ENCODE measurements at regions not wholly inside any gene's neighbourhood (a gene's known extent, or its start where the extent isn't known, plus 50 kb on each side); places are given as distances from the start of the nearest gene placed in this dataset.
"Not testable (repeated sequence)": the region's sequence is repeated elsewhere in the genome, so short reads cannot be mapped to it uniquely, and the experiment has no call there.

DNA sequence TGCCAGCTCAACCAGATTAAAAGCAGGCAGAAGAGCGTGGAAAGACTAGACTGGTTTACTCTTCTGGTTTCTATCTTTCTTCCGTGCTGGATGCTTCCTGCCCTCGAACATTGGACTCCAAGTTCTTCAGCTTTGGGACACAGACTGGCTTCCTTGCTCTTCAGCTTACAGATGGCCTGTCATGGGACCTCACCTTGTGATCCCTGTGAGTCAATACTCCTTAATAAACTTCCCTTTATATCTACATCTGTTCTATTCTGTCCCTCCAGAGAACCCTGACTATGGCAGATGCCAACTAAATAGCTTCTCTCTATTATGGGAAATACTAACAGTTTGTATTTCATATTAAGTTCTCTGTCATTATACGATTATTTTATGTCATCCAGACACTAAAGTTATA, 609.1 kb downstream of the LMO7 start:
- no peak for DNase-seq

DNA sequence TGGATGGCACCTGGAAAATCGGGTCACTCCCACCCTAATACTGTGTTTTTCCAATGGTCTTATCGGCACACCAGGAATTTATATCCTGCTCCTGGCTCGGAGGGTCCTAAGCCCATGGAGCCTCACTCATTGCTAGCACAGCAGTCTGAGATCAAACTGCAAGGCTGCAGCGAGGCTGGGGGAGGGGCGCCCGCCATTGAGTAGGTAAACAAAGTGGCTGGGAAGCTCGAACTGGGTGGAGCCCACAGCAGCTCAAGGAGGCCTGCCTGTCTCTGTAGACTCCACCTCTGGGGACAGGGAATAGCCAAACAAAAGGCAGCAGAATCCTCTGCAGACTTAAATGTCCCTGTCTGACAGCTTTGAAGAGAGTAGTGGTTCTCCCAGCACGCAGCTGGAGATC, 607.0 kb downstream of the LMO7 start:
- not testable (repeated sequence) for DNase-seq

DNA sequence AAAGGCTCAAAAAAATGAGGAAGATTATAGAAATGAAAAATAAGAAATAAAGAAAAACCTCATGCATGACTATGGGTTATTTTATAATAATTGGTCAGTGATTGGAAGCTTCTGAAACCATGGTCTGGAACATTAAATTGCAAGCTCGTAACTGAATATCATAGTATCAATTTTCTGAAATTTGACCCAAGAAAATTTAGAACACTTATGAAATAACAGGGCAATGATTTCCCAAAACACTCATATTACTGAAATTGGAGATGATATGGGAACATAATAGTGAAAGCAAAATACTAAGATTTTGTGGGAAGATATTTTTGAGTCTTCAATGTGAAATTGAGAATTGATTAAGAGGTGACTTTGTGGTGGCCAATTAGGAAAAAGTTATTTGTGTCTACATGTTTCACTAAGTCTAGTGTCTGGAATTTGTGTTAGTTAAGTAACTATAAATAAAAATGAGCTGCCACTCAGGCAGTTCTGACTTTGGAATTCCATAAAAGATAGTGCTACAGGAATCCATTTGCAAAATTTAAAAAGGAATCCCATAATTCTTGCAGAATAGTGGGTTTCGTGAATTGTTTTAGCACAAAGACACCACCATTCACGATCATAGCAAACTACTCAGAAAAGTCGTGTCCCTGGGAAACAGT, 603.0 kb downstream of the LMO7 start:
- no peak for DNase-seq

DNA sequence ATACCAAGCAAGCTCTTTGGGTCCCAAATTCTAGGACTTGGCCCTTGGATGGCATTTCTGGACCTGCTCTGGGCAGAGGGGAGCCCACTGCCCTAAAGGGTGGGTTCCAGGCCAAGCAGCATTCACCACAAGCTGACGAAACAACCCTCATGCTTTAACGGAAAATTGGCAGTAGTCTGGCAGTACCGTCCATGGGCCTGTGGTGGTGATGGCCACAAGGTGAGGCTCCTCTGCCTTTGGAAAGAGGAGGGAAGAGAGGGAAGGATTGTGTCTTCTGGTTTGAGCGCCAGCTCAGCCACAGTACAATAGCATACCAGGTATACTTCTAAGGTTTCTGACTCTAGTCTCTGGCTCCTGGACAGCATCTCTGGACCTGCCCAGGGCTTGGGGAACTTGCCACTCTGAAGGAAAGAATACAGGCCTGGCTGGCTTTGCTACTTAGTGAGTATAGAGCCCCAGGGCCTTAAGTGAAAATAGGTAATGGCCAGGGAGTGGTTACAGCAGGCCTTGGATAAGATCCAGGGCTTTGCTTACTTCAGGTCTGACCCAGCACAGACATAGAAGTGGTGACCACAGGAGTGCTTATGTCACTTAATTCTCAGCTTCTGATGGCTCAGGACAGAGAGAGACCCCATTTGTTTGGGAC, 595.5 kb downstream of the LMO7 start:
- DNase-seq = no peak

DNA sequence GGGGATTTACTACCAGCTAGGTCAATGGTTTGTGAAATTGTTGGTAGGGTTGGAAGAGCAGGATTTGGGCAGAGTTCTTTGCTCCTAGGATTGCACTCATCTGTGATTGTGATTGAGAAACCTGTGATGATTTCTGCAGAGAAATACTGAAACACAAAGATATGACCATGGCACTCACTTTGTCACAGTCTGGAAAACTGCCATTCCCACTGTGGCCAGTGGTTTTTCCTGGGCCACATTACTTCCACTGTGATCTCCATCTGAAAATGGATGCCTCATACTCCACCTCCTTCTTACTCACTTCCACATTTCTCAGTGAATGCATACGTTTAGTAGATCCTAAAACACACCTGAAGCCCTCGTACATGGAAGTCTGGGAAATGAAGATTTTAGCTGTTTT, 593.2 kb downstream of the LMO7 start:
- no peak for DNase-seq

DNA sequence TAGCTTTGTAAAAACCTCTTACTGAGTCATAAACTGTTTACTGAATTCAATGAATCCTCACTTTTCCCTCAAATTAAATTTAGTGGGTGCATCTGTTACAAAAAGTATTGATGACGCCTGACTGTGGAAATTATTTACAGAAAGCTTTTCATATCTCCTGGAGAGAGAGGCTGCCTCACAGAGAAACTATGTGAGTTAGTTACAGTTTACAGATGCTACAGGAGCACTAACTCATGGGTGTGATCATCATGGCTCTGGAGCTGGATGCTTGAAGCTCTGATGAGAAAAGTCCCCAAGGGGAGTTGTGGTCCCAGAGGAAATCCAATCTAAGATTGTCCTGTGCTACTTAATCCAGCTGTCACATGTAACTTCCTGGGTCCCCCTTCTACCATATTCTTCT, 590.8 kb downstream of the LMO7 start:
- no peak for DNase-seq

DNA sequence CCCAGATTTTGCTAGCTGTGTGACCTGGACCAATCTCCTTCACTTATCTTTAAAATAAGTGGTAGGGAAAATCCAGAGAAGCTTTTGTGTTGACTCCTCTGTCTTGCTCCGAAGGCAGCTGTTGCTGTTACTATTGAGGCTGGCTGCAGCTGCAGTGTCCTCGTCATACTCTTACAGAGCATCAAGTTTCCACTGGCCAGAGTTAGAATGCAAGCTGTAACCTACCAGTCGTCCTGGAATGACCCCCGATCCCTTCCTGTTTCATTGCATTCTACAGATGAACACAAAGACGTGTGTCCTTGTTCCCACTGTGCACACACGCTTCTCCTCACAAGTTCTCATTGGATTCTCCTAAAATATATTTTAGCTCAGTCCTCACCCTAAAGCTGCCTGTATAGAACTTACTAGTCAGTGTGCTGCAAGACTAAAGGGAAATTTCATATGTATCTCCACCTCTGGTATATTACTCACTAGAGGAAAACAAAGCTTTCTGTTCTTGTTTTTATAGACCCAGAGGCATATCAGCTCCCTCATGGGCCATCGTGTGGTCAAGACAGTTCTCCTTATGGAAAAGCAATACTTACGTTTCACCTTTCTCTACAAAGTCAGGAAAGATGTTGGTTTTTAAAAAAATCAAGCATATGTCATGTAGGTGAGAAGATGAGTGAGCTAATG, 589.8 kb downstream of the LMO7 start:
- DNase-seq = no peak

DNA sequence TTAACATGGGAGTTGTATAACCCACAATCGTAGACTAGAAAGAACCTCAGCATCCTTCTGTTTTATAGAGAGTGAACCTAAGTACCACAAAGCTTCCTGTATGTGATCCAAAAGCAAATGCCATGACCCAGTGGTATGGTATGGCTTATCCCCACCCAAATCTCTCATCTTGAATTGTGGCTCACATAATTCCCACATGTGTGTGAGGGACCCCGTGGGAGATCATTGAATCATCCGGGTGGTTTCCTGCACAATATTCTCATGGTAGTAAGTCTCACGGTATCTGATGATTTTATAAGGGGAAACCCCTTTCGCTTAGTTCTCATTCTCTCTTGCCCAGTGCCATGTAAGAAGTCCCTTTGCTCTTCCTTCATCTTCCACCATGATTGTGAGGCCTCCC, 587.9 kb downstream of the LMO7 start:
- no peak for DNase-seq

DNA sequence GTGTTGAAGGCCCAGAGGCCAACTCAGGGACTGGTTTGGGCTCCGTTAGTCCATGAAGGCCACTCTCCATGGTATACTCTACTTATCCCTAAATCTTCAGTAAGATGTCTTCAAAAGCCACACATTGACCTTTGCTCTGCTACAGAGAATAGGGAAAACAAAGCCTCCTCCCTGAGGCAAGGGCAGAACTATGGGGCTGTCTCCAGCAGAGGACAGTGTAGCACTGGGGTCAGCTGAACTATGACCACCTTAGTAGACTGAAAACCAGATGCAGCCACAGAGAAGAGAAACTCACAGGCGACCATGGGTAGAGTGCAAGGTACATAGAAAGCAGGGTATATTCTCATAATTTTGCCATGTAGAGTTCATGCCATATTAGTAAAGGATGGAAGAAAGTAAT, 587.4 kb downstream of the LMO7 start:
- DNase-seq = no peak

DNA sequence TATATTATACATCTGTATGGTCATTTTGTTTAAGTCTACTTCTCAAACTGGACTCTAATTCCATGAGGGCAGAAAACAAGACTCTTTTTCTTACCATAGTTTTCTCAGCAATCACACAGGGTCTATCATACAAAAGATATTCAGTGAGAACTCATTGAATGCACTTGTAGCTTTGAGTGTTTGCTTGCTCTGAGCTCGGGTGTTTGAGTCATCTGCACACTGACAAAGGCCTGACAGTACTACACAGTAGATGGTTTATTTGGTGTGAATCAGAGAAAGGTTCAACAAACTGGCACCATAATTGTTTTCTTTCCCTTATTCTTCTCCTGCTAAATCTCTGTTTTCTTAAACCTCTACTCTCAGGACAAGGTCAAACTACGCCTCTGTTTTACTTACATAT, 586.4 kb downstream of the LMO7 start:
- DNase-seq = no peak

DNA sequence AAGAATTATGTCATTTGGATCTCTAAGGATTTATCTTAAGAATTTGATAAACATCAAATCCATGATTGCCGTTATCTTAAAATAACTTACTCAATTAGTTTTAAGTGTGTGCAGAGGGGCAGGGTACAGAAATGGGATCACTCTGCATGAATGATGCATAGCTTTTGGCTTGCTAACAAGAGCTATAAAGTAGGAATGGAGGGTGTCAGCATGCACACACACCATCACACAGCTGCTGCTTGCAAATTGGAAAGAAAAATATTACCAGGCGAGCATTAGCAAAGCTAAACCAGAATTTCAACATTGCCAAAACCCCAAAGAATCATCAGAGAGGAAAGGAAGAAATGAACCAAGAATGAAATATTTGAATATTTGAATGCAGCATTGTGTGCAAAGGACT, 580.6 kb downstream of the LMO7 start:
- DNase-seq = no peak

DNA sequence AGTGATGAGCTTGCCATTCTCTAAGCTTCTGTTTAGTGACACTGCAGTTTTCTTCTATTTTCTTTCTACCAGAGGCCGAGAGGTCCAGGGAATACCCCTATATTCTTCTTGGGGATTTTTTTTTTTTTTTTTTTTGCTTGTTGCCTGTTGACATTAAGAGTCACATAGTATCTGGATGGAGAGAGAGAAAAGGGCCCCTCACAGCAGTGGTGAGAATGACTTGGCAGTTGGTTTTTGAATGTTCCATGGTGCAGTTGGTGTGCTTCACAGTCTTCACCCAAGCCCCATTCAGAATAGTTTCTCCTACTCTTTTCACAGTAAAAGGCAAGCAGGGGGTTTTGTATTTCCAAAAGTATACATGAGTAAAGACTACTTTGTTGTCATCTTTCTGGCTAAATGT, 577.9 kb downstream of the LMO7 start:
- no peak for DNase-seq

DNA sequence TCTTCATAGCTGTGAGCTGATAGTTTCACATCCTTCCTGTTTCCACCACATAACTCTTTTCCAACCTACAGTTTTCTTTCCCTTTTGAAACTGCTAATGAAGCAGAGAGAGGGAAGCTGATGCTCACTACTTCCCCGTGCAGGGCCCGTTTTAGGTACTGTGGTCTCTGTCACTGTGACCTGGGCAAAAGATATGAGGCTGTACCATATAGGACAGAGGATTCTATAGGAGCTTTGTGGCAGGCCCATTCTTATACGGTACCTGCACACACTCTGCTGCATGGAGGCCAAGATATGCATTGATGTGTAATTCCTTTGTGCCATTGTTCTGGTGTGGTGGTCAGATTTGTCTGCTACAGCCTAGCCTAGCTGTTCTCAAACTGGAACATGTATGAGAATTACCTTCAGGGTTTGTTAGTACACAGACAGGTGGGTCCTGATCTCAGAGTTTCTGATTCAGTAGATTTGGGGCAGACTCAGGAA, 577.3 kb downstream of the LMO7 start:
- no peak for DNase-seq

DNA sequence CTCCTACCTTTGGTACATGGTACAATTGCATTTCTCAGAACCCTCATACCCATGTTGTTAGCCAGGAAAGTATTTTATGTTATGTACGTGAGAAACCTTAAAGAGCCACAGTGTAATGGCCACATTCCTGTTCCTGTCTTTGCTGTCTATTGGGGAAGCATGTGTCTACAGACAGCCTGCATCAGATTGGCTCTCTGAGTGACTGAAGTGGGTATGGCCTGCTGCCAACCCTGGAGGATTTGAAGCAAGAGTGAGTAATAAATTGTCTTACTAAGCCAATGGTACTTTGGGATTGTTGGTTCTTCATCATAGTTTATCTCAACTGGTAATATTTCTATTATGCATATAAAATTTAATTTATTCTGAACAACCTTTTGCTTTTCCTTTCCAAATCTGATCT, 574.1 kb downstream of the LMO7 start:
- DNase-seq = no peak

DNA sequence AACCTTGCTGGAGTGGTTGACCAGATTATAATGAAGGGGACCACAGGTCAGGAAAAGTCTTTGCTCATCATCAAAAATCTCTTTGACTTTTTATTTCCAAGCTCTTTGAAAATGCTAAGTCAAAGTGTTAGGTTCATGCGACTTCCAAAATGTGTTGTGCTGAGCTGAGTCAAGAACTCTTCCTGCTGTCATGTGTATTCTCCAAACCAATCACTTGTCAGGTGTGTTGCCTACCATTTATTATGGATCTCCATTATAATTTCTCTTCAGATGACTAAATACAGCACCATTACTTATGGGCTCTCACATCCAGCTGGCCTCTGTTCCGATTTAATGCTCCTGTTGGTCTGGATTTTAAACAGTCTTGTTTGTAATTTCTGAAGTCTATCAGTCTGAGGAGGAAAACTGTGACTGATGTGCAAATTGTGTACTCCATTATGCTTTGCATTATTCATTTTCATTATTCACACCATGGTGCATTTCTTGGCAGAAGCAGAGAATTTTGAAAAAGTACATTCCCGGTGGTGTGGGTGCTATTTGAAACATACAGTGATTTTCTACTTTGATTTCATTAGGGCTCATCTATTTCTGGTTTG, 562.5 kb downstream of the LMO7 start:
- DNase-seq = no peak

DNA sequence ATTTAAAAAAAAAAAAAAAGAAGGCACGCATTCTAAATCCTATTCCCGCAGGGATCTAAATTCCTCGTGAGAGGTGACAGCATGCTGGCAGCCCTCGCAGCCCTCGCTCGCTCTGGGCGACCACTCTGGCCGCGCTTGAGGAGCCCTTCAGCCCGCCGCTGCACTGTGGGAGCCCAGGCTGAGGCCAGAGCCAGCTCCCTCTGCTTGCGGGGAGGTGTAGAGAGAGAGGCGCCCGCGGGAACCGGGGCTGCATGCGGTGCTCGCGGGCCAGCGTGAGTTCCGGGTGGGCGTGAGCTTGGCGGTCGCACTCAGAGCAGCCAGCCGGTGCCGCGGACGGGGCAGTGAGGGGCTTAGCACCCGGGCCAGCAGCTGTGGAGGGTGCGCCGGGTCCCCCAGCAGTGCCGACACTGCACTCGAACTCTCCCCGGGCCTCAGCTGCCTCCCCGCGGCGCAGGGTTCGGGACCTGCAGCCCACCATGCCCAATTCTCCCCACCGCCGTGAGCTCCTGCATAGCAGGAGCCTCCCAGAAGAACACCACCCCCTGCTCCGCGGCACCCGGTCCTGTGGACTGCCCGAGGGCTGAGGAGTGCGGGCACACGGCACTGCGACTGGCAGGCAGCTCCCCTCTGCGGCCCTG, 553.9 kb downstream of the LMO7 start:
- no peak for DNase-seq

DNA sequence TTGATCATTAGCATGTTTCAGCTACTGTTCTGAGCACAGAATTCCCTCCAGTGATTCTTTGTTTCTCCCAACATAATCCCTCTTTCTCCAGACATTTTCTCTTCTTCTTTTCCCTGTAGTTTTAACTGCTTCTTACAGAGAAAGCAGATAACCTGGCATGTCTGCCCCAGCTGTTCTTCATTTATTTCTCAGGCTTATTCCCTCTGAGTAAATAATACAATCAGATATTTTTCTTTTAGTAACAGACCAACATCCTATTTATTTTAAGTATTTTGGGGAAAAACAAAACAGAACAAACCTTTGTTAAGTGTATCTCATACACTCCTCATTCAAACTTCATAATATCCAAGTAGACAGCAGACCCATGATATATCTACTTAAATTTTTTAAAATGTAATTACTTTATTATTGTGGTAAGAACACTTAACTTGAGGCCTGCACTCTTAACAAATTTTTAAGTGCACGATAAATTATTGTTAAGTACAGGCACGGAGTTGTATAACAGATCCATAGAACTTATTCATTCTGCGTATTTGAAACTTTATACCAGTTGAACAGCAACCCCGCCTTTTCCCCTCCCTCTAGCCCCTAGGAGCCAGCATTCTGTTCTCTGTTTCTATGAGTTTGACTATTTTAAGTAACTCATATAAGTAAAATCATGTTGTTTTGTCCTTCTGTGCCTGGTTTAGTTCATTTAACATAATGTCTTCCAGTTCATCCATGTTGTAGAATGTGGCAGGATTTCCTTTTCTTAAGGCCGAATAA, 540.0 kb downstream of the LMO7 start:
- no peak for DNase-seq

DNA sequence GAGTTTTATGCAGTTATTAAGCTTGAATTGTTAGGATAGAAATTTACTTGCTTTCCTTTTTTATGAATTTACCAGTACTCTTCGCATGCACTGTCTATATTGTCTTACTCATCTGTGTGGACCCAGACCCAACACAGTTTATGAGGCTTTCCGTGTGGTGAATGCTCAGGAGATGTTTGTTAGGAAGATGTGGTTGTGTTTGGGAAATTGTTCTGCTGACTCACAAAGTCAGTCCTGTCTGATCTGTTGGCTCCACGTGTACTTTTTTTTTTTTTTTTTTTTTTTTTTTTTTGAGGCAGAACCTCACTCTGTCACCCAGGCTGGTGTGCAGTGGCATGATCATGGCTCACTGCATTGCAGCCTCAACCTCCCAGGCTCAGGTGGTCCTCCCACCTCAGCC, 532.5 kb downstream of the LMO7 start:
- no peak for DNase-seq

DNA sequence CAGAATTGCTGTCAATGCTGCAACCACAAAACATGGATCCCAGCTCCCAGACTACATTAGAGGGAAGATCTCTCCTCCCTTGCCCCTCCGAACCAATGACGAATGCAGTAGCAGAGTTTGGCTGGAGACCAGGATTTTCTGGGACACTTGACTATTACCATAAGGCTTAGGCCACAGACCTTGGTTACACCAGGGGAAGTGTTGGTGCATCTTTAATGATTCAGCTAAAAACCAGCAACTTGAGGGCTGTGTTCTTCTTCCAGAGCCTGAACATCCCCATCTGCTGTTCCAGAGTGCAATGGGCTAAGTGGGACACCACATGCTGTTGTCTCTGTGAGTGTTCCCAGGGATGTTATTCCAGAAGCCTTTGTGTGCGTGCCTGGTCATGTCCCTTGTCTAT, 528.2 kb downstream of the LMO7 start:
- DNase-seq = no peak

DNA sequence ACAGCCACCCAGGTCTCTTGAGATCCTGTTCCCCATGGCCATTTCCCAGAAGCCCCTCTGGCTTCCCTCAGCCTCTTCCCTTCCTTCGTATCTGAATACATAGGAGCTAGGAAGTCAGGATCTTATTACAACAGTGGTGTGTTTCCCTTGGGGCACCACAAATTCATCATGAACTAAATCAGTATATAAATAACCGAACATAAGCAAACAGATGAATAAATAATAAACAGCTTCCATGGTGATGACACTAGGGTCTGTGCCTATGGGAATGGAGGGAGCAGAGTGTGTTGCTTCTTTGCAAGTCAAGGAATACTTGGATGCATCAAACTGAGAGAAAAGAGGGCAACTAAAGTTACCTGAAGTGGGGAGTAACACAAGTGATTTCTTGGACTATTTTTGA, 527.6 kb downstream of the LMO7 start:
- DNase-seq = no peak

DNA sequence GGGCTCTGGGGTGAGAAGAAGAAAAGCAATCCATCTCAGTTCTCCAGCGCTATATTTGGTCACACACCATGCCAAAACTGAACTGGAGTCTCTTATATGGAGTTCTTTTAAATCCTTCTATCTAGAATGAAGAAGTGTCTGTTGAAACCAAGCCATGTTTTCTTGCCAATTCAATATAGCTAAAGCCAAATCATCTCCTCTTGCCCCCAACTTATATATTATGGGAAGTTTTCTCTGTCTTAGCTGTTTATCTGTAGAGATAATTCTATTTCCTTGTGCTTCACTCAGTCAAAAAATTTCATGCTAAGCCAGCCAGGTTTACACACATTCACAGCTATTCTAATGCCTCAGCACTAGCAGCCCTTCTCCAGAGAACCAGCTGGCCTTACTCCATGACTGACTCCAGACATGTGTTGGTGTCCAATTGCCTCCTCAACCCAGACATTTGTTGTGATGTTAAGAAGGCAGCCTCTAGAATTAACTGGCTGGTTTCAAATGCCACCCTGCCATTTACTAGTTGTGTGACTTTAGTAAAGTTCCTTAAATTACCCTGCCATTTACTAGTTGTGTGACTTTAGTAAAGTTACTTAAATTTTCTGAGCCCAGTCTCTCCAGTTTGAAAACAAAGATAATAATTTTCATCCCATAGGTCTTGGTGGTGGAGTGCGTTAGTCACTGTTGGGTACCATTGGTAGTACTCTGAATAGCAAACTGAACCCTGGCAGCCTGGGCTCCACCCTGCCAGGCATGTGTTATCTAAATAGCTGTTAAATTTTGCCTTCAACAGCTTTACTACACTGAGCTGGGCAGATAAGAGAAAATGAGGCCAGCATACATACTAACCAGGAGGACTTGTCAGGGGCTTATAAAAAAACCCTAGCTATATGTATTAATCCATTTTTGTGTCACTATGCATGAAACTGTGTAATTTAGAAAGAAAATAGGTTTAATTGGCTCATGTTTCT, 525.1 kb downstream of the LMO7 start:
- no peak for DNase-seq

DNA sequence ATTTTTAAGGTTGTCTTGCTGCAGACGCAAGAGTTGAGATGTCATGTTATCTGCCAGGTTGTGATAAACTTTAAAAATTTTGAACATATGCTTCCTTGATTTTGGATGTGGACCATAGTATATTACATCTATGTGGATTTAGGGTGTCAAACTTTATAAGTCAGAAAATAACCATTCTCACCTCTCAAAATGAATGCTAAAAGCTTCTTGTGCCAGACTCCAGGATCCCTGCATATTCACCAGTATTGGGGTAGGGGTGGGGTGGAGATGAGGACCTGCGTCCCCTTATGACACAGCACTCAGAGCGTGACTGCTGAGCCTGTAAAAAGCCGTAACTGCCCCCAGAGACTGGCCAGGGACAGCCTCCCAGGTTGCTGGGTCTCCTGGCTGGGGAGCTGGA, 524.4 kb downstream of the LMO7 start:
- DNase-seq = no peak

All from activated CD8-positive, alpha-beta memory T cell treated with anti-CD3 and anti-CD28 coated beads, Interleukin-2, amount 50 U/mL, for 4 hours (primary cell).